Uterus (tissue), 2 donors: ENCODE measurements at regions not wholly inside any gene's neighbourhood (a gene's known extent, or its start where the extent isn't known, plus 50 kb on each side); places are given as distances from the start of the nearest gene placed in this dataset.

Source experiments
- POLR2A ChIP-seq, 2 donors: fragments of 450-650 bp; IDR thresholded peaks; one replicate each; pipeline ENCODE4 v1.6.1; 2016; ENCODE audit warnings: antibody characterized with exemption in 2 of 2, mild to moderate bottlenecking in 1 of 2, moderate library complexity in 1 of 2
- TF ChIP-seq, protein P1 (sequence below), 4 experiments: fragments of 200-600 bp in 2 of 4; fragments of 450-650 bp in 2 of 4; sonication (generic) in 2 of 4; IDR thresholded peaks; one replicate each; pipeline ENCODE4 v1.5.1; 2016 to 2019; ENCODE audit warnings: antibody characterized with exemption in 4 of 4, mild to moderate bottlenecking in 2 of 4, moderate library complexity in 1 of 4

DNA sequence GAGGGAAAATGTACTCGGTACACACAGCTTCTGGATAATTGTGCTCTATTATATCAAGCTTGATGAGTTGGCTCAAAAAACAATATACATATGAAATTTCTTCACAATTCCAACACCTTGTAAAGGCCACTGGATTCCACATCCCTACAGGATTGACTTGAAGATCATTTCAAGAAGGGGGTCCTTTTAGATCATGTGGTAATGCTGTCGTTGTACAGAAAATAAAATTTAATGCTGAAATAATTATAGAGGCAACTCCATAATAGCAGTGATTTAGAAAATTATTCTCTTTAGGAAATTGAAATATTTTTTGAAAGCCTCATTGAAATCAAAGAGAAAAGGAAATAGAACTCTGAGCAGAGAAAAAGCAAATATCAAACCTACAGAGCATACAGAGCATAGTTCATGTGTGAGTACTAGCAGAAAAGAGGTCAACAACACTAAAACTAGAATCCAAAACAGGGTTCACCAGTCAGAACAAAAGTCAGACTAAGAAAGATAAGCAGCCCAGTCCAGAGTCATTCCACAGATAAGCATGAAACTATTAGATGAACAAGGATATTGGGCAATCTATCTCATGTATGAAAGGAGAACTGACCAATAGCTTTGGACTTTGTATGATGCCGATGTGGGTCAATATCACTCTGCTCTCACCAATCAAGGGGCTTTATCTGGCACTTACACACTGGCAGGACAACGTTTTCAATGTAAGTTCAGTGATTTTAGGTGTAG, 79.5 kb upstream of the PALMD start:
- TF ChIP-seq, protein P1, sequence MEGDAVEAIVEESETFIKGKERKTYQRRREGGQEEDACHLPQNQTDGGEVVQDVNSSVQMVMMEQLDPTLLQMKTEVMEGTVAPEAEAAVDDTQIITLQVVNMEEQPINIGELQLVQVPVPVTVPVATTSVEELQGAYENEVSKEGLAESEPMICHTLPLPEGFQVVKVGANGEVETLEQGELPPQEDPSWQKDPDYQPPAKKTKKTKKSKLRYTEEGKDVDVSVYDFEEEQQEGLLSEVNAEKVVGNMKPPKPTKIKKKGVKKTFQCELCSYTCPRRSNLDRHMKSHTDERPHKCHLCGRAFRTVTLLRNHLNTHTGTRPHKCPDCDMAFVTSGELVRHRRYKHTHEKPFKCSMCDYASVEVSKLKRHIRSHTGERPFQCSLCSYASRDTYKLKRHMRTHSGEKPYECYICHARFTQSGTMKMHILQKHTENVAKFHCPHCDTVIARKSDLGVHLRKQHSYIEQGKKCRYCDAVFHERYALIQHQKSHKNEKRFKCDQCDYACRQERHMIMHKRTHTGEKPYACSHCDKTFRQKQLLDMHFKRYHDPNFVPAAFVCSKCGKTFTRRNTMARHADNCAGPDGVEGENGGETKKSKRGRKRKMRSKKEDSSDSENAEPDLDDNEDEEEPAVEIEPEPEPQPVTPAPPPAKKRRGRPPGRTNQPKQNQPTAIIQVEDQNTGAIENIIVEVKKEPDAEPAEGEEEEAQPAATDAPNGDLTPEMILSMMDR (IDR thresholded peaks at IDR 0.05): no peak
- no peak for TF ChIP-seq POLR2A (IDR thresholded peaks at IDR 0.05)
